H1 (cell line): ENCODE measurements at regions not wholly inside any gene's neighbourhood (a gene's known extent, or its start where the extent isn't known, plus 50 kb on each side); places are given as distances from the start of the nearest gene placed in this dataset.

Experiments
- CTCF ChIA-PET: fragments of 300-600 bp; sonication (Branson Sonifier 250); formaldehyde crosslinking; loops from one replicate; lab custom pipeline; 2021; ENCODE audit not compliant: partially characterized antibody; lab: Charles Lee
- POLR2A ChIA-PET: fragments of 300-600 bp; sonication (Branson Sonifier 250); formaldehyde crosslinking; loops from one replicate; lab custom pipeline; 2021; ENCODE audit warnings: inconsistent platforms; ENCODE audit not compliant: partially characterized antibody; lab: Charles Lee
- DNase-seq, 2 experiments: peaks; one replicate each; pipeline versions ENCODE4 v3.0.0 to v3.0.0-alpha.2; 2010 to 2022; ENCODE audit warnings: low spot score in 2 of 2, low read depth in 1 of 2, mixed read lengths in 1 of 2
- FAIRE-seq: peaks from 2 replicates; lab custom pipeline; 2011; peaks lifted over from hg19 to GRCh38; lab: Jason Lieb, UNC
- H2AFZ ChIP-seq: 2 replicates; pipeline ENCODE4 v1.8.1; 2012; ENCODE audit warnings: low read length, inconsistent platforms
- H2AK5ac ChIP-seq: 2 replicates; pipeline ENCODE4 v1.6.1; 2013; ENCODE audit warnings: low read depth, low read length
- H2BK120ac ChIP-seq: replicated peaks from 2 replicates; pipeline ENCODE3; 2013; ENCODE audit warnings: low read depth, low read length, inconsistent platforms
- H2BK12ac ChIP-seq: 2 replicates; pipeline ENCODE4 v1.6.1; 2013; ENCODE audit warnings: low read depth, low read length
- H2BK15ac ChIP-seq: 2 replicates; pipeline ENCODE4 v1.6.1; 2013; ENCODE audit warnings: low read length
- H2BK20ac ChIP-seq: 2 replicates; pipeline ENCODE4 v1.6.1; 2013; ENCODE audit warnings: low read length
- H2BK5ac ChIP-seq: 2 replicates; pipeline ENCODE4 v1.6.1; 2013; ENCODE audit warnings: low read depth, low read length
- H3K14ac ChIP-seq: 2 replicates; pipeline ENCODE4 v1.6.1; 2013; ENCODE audit warnings: inconsistent platforms; ENCODE audit not compliant: insufficient read length
- H3K18ac ChIP-seq: 2 replicates; pipeline ENCODE4 v1.6.1; 2013; ENCODE audit warnings: low read length; ENCODE audit errors: extremely low read depth
- H3K23ac ChIP-seq: 2 replicates; pipeline ENCODE4 v1.6.1; 2013; ENCODE audit warnings: inconsistent platforms; ENCODE audit not compliant: insufficient read length
- H3K23me2 ChIP-seq: 2 replicates; pipeline ENCODE4 v1.6.1; 2013; ENCODE audit warnings: low read depth, low read length
- H3K27ac ChIP-seq: 2 replicates; pipeline ENCODE4 v1.6.1; 2011; ENCODE audit warnings: low read depth, low read length, inconsistent platforms
- H3K27me3 ChIP-seq, 4 experiments: replicated peaks in 1 of 4; 1 replicate in 1 of 4; 2 replicates in 3 of 4; pipeline versions ENCODE4 v1.6.1 to v1.8.1; 2011 to 2013; ENCODE audit warnings: low read length in 3 of 4, mild to moderate bottlenecking in 3 of 4, inconsistent platforms in 2 of 4, mixed read lengths in 2 of 4, moderate library complexity in 1 of 4; ENCODE audit not compliant: control insufficient read depth in 3 of 4, insufficient read depth in 3 of 4; ENCODE audit errors: extremely low read depth in 1 of 4
- H3K36me3 ChIP-seq, 4 experiments: 2 replicates each; pipeline versions ENCODE4 v1.6.1 to v1.8.1; 2011 to 2013; ENCODE audit warnings: mild to moderate bottlenecking in 4 of 4, low read length in 3 of 4, moderate library complexity in 2 of 4, control low read depth in 1 of 4, inconsistent platforms in 1 of 4; ENCODE audit not compliant: insufficient read depth in 4 of 4, control insufficient read depth in 2 of 4
- H3K4ac ChIP-seq: replicated peaks from 2 replicates; pipeline ENCODE3; 2013; ENCODE audit warnings: low read length, low read depth, mixed read lengths, inconsistent platforms; ENCODE audit not compliant: insufficient read length
- H3K4me1 ChIP-seq, 4 experiments: replicated peaks in 1 of 4; 1 replicate in 1 of 4; 2 replicates in 3 of 4; pipeline versions ENCODE4 v1.6.1 to v1.8.1; 2011 to 2013; ENCODE audit warnings: low read length in 3 of 4, inconsistent platforms in 2 of 4, mixed read lengths in 1 of 4; ENCODE audit not compliant: insufficient read depth in 4 of 4, control insufficient read depth in 3 of 4
- H3K4me2 ChIP-seq, 2 experiments: 2 replicates each; pipeline versions ENCODE4 v1.6.1 to v1.8.1; 2011 to 2013; ENCODE audit warnings: low read depth in 2 of 2, low read length in 2 of 2, control low read depth in 1 of 2, inconsistent platforms in 1 of 2, mild to moderate bottlenecking in 1 of 2; ENCODE audit not compliant: insufficient read depth in 1 of 2
- H3K4me3 ChIP-seq, 4 experiments: fragments of 200-600, 300-600 bp in 1 of 4; sonication (generic), shearing (Covaris generic), sonication (Bioruptor Twin) in 1 of 4; 2 replicates each; pipeline versions ENCODE4 v1.5.1 to v1.8.1; 2011 to 2016; ENCODE audit warnings: low read length in 4 of 4, low read depth in 3 of 4, control low read depth in 2 of 4, inconsistent platforms in 2 of 4, mild to moderate bottlenecking in 2 of 4, mixed read lengths in 1 of 4, moderate library complexity in 1 of 4; ENCODE audit not compliant: insufficient read depth in 2 of 4; ENCODE audit errors: extremely low read depth in 1 of 4
- H3K56ac ChIP-seq: replicated peaks from 2 replicates; pipeline ENCODE3; 2013; ENCODE audit warnings: low read depth, mild to moderate bottlenecking, mixed read lengths, low read length, inconsistent platforms; ENCODE audit not compliant: insufficient read length
- H3K79me1 ChIP-seq: 2 replicates; pipeline ENCODE4 v1.6.1; 2013; ENCODE audit warnings: low read depth, low read length, control low read depth
- H3K79me2 ChIP-seq, 2 experiments: 2 replicates each; pipeline versions ENCODE4 v1.6.1 to v1.8.1; 2012 to 2013; ENCODE audit warnings: low read length in 2 of 2, mild to moderate bottlenecking in 2 of 2, inconsistent platforms in 1 of 2; ENCODE audit not compliant: insufficient read depth in 2 of 2, control insufficient read depth in 1 of 2
- H3K9ac ChIP-seq, 4 experiments: replicated peaks in 1 of 4; 1 replicate in 1 of 4; 2 replicates in 3 of 4; pipeline versions ENCODE4 v1.6.1 to v1.8.1; 2011 to 2013; ENCODE audit warnings: low read depth in 3 of 4, low read length in 3 of 4, control low read depth in 2 of 4, mild to moderate bottlenecking in 2 of 4, moderate library complexity in 2 of 4, inconsistent platforms in 1 of 4; ENCODE audit errors: extremely low read depth in 1 of 4
- H3K9me3 ChIP-seq, 2 experiments: 2 replicates each; pipeline versions ENCODE4 v1.6.1 to v1.8.1; 2012 to 2013; ENCODE audit warnings: mild to moderate bottlenecking in 2 of 2, moderate library complexity in 2 of 2, control low read depth in 1 of 2, inconsistent platforms in 1 of 2, low read depth in 1 of 2, low read length in 1 of 2, mixed read lengths in 1 of 2; ENCODE audit not compliant: insufficient read depth in 2 of 2
- H4K20me1 ChIP-seq, 2 experiments: replicated peaks in 1 of 2; 2 replicates each; pipeline versions ENCODE3 to v1.8.1; 2011 to 2013; ENCODE audit warnings: inconsistent platforms in 2 of 2, low read length in 2 of 2, mild to moderate bottlenecking in 1 of 2; ENCODE audit not compliant: insufficient read depth in 2 of 2, control insufficient read depth in 1 of 2
- H4K5ac ChIP-seq: 2 replicates; pipeline ENCODE4 v1.6.1; 2013; ENCODE audit warnings: low read length, low read depth, mixed read lengths, inconsistent platforms; ENCODE audit not compliant: insufficient read length
- H4K8ac ChIP-seq: 2 replicates; pipeline ENCODE4 v1.8.0; 2013; ENCODE audit warnings: mild to moderate bottlenecking, moderate library complexity, low read length, inconsistent platforms; ENCODE audit not compliant: insufficient read depth; ENCODE audit errors: extremely low read depth
- H4K91ac ChIP-seq: replicated peaks from 2 replicates; pipeline ENCODE3; 2013; ENCODE audit warnings: low read length, mixed read lengths, inconsistent platforms; ENCODE audit not compliant: insufficient read length
- CEBPB ChIP-seq: IDR thresholded peaks from 2 replicates; pipeline ENCODE4 v1.6.1; 2012; ENCODE audit warnings: low read depth, low read length
- RBBP5 ChIP-seq: IDR thresholded peaks from 2 replicates; pipeline ENCODE4 v1.7.1; 2012; ENCODE audit warnings: low read depth, mild to moderate bottlenecking, inconsistent platforms, low read length, moderate library complexity, borderline replicate concordance
- WGBS, 2 experiments: shearing (Covaris generic) in 1 of 2; methylation state at CpG; one replicate each; pipeline versions ENCODE4 v1.1.6 to v1.1.7; 2013 to 2015; ENCODE audit warnings: low lambda C conversion rate in 2 of 2, mixed read lengths in 2 of 2, inconsistent platforms in 1 of 2, low coverage in 1 of 2, missing lambda C conversion rate in 1 of 2; ENCODE audit not compliant: insufficient replicate concordance in 2 of 2, insufficient coverage in 1 of 2, insufficient read length in 1 of 2; ENCODE audit errors: extremely low coverage in 1 of 2, missing lambda C conversion rate in 1 of 2; 5-methylcytosine and 5-hydroxymethylcytosine counted together

GRCh38 chr2:157107877-157108276 is 149.6 kb upstream of the GALNT5 start:
- no peak overlapping the region for H3K14ac ChIP-seq
- H3K79me1 ChIP-seq = no peaks in the 10 kb centered on the region
- H3K4me2 ChIP-seq = no peak overlapping the region
- H3K9me3 ChIP-seq = no peaks in the 10 kb centered on the region
- H4K5ac ChIP-seq = no peak overlapping the region
- no peak overlapping the region for H3K4ac ChIP-seq
- no peaks in the 10 kb centered on the region for H3K27me3 ChIP-seq
- H2BK20ac ChIP-seq = no peak overlapping the region
- H3K18ac ChIP-seq = no peak overlapping the region
- no peak overlapping the region for H4K91ac ChIP-seq
- H4K20me1 ChIP-seq = no peaks in the 10 kb centered on the region
- ChIA-PET POLR2A (no interaction called here), CTCF (no interaction called here)
- H3K36me3 ChIP-seq = no peaks in the 10 kb centered on the region
- H2BK15ac ChIP-seq = no peak overlapping the region
- WGBS, 2 experiments = 86% methylated on average over 2 of the region's 2 CpGs; no CpG with 5 or more reads in 1 of the 2 experiments
- no peak overlapping the region for H3K23ac ChIP-seq
- H3K79me2 ChIP-seq = no peaks in the 10 kb centered on the region
- H3K56ac ChIP-seq = no peak overlapping the region
- H3K27ac ChIP-seq = no peak overlapping the region
- no peak for TF ChIP-seq CEBPB
- TF ChIP-seq RBBP5 = no peak
- H2BK5ac ChIP-seq = no peak overlapping the region
- no peaks in the 10 kb centered on the region for H3K23me2 ChIP-seq
- H3K9ac ChIP-seq = no peak overlapping the region
- H2AFZ ChIP-seq = peak overlapping the region; percentile 58; the same call in 1 of the 2 replicates
- no peak overlapping the region for H2AK5ac ChIP-seq
- DNase-seq = no peak
- no peak for FAIRE-seq
- H2BK12ac ChIP-seq = no peak overlapping the region
- H4K8ac ChIP-seq = no peak overlapping the region
- no peaks in the 10 kb centered on the region for H3K4me1 ChIP-seq
- no peak overlapping the region for H3K4me3 ChIP-seq
- H2BK120ac ChIP-seq = no peak overlapping the region
